Muscle of back (tissue), 3 donors: ENCODE measurements at regions not wholly inside any gene's neighbourhood (a gene's known extent, or its start where the extent isn't known, plus 50 kb on each side); places are given as distances from the start of the nearest gene placed in this dataset.
A peak's percentile ranks its signal among the peaks of the same experiment; 100 is the strongest.
"Not testable (repeated sequence)": the region's sequence is repeated elsewhere in the genome, so short reads cannot be mapped to it uniquely, and the experiment has no call there.

Experiments used
- DNase-seq, 3 donors: peaks; one replicate each; pipeline versions ENCODE4 v3.0.0 to v3.0.0-alpha.2; 2013

DNA sequence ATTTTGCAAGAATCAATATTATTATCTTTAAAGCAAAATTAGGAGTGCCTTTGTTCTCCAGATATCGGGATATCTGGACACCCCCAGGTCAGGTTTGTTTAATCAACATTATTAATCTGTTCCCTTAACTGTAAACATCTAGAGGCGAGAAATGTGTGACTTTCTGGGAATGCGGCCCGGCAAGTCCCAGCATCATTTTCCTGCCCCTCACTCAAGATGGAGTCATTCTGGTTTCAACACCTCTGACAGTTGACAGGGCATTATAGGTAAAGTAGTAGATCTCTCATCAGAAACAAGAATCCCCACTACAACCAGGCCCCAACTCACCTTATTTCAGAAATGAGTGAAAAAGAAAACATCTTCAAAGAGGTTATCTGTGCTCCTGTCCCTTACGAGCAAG is 331.6 kb upstream of the ZFP42 start:
- DNase-seq: no peak

- no peak for DNase-seq
These were observed 330.5 kb upstream of the ZFP42 start for GRCh38 chr4:187665086-187665485.

GRCh38 chr4:187666034-187666433 is 329.5 kb upstream of the ZFP42 start:
- DNase-seq: peak in 1 of 3 donors; percentile 26

DNA sequence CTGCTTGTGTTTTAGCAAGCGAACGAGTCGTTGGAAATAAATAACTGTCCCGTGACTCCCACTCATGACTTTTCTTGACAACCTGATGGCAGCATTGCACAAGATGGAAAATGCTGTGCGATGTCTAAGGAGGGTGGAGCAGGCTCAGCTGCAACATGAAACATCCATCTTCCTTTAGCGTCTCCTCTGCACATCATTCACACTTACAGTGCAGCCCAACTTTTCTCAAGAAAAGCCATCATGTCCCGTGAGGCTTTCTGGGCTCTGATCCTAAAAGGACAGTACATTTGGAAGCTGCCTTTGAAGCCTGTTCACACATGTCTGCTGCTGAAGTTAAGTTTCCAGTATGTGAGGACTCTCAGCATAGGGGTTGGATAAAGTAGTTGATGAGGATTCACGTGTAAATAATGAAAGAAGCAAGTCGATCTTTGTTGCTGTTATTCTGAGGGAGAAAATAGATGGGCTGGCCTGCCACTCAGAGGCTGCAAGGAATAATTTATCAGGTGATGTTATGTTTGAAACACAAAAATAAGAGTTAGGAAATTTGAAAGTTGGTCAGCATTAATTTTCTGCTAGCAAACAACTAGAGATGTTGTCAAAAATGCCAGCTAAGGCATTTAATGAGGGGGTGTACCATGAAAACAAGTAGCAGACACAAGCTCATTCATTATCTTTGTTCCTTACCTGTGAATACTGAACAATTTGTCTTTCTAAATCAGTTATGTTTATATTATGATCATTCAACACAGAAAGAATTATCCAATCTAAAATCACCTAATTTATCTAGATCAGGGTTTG is 328.7 kb upstream of the ZFP42 start:
- peak; percentile 43 to 84 (median 74) for DNase-seq

GRCh38 chr4:187668526-187669082 is 327.0 kb upstream of the ZFP42 start:
- DNase-seq: peak in 1 of 3 donors; percentile 33

DNA sequence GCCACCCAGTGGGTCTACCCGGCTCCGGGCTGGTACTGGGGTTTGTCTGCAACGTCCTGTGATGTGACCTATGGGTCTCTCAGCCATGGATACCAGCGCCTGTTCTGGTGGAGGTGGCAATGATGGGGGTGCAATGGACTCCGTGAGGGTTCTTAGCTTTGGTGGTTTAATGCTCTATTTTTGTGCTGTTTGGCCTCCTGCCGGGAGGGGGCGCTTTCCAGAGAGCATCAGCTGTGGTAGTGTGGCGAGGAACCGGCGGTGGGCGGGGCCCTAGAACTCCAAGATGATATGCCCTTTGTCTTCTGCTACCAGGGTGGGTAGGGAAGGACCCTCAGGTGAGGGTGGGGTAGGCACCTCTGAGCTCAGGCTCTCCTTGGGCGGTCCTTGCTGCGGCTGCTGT is 324.1 kb upstream of the ZFP42 start:
- not testable (repeated sequence) for DNase-seq

GRCh38 chr4:187671958-187672357 is 323.6 kb upstream of the ZFP42 start:
- not testable (repeated sequence) for DNase-seq

- DNase-seq: not testable (repeated sequence)
These were observed 323.0 kb upstream of the ZFP42 start for GRCh38 chr4:187672526-187672925.

GRCh38 chr4:187679450-187679849 is 316.1 kb upstream of the ZFP42 start:
- no peak for DNase-seq

GRCh38 chr4:187685247-187685646 is 310.3 kb upstream of the ZFP42 start:
- no peak for DNase-seq

GRCh38 chr4:187687697-187688096 is 307.9 kb upstream of the ZFP42 start:
- DNase-seq: no peak

GRCh38 chr4:187692626-187693025 is 302.9 kb upstream of the ZFP42 start:
- no peak for DNase-seq

GRCh38 chr4:187695531-187695930 is 300.0 kb upstream of the ZFP42 start:
- DNase-seq: not testable (repeated sequence)

GRCh38 chr4:187711586-187711985 is 284.0 kb upstream of the ZFP42 start:
- no peak for DNase-seq

DNA sequence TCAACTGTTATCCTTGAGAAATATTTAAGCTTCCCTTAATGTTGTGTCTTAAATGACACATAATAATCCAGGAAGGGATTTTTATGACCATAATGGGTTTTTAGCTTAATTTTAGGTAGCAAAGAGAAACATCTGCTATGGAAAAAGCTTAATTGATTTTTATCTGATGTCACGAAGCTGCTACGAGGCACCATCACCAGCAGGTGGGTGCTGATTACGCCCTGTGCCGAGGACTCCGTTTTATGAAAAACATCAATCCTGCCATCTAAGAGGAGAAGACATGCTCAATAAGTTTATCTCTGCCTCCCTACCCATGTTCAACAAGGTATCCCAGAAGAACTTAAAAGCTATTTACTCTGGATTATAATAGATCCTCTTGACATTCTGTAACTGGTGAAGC is 280.6 kb upstream of the ZFP42 start:
- DNase-seq: no peak

- peak in 1 of 3 donors; percentile 12 for DNase-seq
These were observed 280.1 kb upstream of the ZFP42 start for GRCh38 chr4:187715466-187715865.

- peak in 2 of 3 donors; percentile 41 to 56 for DNase-seq
These were observed 271.1 kb upstream of the ZFP42 start for GRCh38 chr4:187724456-187724855.

DNA sequence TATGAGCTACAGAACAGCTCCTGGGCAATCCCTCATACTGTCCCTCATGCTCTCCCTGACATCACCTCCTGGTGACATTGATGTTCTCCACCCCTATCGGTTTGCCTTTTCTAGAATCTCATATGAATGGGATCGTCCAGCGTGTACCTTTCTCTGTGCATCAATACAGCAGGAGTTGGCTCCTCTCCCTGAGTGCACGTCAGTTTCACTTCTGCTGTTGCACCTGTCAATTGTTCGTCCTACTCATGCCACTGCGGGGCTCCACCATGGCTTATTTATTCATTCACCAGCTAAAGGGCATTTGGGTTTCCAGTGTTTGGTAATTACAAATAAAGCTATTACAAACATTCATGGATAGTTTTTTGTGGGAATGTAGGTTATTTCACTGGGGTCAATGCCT is 269.1 kb upstream of the ZFP42 start:
- no peak for DNase-seq

DNA sequence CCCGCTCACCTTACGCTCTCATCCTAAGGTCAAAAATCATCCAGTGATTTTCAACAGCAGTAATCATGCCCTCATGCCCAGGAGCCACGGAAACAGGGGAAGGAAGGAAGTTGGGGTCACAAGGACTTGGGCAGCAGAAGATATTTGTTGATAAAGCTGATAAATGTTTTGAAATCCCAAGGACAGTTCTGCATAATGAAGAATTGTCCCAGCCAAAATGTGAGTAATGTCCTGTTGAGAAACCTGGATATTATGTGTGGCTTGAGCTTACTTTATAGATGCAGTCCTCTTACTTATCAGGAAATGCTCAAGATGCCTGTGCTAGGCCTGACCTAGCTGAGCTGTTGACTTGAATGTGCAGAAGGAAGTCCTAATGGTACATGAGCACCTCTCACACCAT is 263.0 kb upstream of the ZFP42 start:
- no peak for DNase-seq

GRCh38 chr4:187739771-187740170 is 255.8 kb upstream of the ZFP42 start:
- no peak for DNase-seq

DNA sequence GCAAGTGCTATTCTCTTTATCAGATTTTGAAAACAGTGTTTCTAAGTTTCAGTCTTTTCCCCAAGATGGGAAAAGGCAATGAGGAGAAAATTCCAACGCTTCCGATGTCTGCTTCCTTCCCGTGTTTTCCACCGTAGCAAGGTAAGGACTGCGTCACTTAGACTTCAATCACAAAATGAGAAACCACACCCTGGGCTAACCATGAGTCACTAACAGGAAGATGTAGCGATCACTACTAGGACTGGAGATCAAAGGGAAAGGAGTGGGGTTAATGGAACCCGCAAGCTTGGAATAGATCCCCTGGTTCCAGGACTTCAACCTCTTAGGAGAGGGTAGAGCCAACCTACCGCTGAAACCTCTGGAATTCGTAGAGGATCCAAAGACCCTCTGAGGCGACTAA is 250.7 kb upstream of the ZFP42 start:
- DNase-seq: no peak

DNA sequence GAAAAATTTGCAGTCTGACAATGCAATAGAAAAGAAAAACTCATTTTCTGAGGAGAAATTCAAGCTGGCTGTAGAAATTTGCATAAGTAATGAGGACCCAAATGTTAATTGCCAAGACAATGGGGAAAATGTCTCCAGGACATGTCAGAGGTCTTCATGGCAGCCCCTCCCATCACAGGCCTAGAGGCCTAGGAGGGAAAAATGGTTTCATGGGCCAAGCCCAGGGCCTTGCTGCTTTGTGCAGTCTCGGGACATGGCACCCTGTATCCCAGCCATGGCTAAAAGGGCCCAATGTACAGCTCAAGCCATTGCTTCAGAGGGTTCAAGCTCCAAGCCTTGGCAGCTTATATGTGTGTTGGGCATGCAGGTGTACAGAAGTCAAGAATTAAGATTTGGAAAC is 244.9 kb upstream of the ZFP42 start:
- not testable (repeated sequence) for DNase-seq

GRCh38 chr4:187767158-187767557 is 228.4 kb upstream of the ZFP42 start:
- DNase-seq: no peak

DNA sequence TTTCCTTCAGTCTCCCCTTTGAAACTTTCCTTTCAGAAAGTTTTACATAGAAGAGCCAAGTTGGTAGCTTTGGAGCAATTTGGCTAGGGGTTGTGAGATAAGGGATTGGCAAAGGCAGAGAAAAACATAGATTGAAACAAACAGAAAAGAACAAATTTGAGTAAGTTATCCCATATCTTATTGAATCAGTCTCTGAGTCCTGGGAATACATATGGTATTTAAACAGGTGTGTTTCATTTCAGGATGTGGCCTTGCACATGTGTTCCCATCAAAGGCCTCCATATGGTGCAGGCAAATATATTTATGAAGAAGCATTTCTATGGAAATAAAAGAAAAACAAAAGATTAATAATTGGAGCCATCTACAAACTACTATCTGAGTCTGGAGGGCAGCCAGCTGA is 227.9 kb upstream of the ZFP42 start:
- no peak for DNase-seq
